ENCODE measurements at regions not wholly inside any gene's neighbourhood (a gene's known extent, or its start where the extent isn't known, plus 50 kb on each side); places are given as distances from the start of the nearest gene placed in this dataset.

DNA sequence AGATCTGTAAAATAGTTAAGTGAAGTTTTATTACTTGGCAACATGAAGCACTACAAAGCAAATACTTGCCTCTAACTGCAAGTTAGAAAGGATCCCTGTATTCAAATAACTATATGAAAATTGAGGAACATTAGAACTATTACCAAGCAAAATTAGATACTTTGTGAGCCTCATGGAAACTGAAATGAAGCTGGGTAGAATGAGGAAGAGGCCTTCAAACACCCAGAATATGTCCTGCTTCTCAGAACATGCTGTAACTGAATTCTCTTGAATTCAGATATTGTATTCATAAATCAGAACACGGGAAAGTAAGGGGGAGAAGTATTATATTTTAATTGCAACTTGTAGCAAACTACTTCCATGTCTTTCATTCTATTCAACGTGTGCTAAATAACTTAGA is 947.9 kb downstream of the PCDH17 start:
- H3K27me3 ChIP-seq = no peaks in the 10 kb centered on the region
- no peak for DNase-seq
- TF ChIP-seq, protein P1, sequence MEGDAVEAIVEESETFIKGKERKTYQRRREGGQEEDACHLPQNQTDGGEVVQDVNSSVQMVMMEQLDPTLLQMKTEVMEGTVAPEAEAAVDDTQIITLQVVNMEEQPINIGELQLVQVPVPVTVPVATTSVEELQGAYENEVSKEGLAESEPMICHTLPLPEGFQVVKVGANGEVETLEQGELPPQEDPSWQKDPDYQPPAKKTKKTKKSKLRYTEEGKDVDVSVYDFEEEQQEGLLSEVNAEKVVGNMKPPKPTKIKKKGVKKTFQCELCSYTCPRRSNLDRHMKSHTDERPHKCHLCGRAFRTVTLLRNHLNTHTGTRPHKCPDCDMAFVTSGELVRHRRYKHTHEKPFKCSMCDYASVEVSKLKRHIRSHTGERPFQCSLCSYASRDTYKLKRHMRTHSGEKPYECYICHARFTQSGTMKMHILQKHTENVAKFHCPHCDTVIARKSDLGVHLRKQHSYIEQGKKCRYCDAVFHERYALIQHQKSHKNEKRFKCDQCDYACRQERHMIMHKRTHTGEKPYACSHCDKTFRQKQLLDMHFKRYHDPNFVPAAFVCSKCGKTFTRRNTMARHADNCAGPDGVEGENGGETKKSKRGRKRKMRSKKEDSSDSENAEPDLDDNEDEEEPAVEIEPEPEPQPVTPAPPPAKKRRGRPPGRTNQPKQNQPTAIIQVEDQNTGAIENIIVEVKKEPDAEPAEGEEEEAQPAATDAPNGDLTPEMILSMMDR (IDR thresholded peaks at IDR 0.05; ENCODE audit: low read depth, low read length) = no peak

GRCh38 chr13:58583966-58584365 is 952.4 kb downstream of the PCDH17 start:
- no peak for DNase-seq
- H3K9me3 ChIP-seq = no peaks in the 10 kb centered on the region
- no peaks in the 10 kb centered on the region for H3K27me3 ChIP-seq
- H3K4me1 ChIP-seq = peaks cover 11% of the 10 kb centered on the region
- no peak overlapping the region for H3K4me3 ChIP-seq (ENCODE audit: low read depth, low read length)
- TF ChIP-seq, protein P1 (IDR thresholded peaks at IDR 0.05; ENCODE audit: low read depth, low read length) = no peak
- no peaks in the 10 kb centered on the region for H3K36me3 ChIP-seq

More for the DNA sequence above, 947.9 kb downstream of the PCDH17 start:
- Histone ChIP-seq H3K4me3 (ENCODE audit: low read depth, low read length) (no peak overlapping the region), H3K36me3 (no peaks in the 10 kb centered on the region), H3K4me1 (peaks cover 5% of the 10 kb centered on the region), H3K9me3 (no peaks in the 10 kb centered on the region)

GRCh38 chr13:58584610-58585009 is 953.1 kb downstream of the PCDH17 start:
- H3K4me3 ChIP-seq (ENCODE audit: low read depth, low read length) = no peak overlapping the region
- no peaks in the 10 kb centered on the region for H3K9me3 ChIP-seq
- no peaks in the 10 kb centered on the region for H3K27me3 ChIP-seq
- DNase-seq = no peak
- peaks cover 11% of the 10 kb centered on the region for H3K4me1 ChIP-seq
- TF ChIP-seq, protein P1 (IDR thresholded peaks at IDR 0.05; ENCODE audit: low read depth, low read length) = no peak
- H3K36me3 ChIP-seq = no peaks in the 10 kb centered on the region

DNA sequence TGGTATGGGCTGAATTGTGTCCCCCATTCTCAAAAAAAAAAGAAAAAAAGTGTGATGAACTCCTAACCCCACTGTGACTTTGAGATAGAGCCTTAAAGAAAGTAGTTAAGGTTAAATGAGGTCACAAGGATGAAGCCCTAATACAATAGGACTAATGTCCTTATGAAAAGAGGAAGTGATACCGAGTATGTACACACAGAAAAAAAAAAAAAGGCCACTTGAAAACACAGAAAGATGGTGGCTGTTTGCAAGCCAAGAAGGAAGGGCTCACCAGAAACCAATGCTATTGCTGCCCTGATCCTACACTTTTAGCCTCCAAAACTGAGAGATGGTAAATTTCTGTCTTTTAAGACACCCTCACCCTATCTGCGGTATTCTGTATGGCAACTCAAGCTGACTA is 955.6 kb downstream of the PCDH17 start:
- no peak for DNase-seq
- Histone ChIP-seq H3K36me3 (no peaks in the 10 kb centered on the region), H3K9me3 (no peaks in the 10 kb centered on the region), H3K4me3 (ENCODE audit: low read depth, low read length) (no peak overlapping the region), H3K27me3 (no peaks in the 10 kb centered on the region), H3K4me1 (peaks cover 11% of the 10 kb centered on the region)
- TF ChIP-seq, protein P1 (IDR thresholded peaks at IDR 0.05; ENCODE audit: low read depth, low read length) = no peak

GRCh38 chr13:58592052-58592451 is 960.5 kb downstream of the PCDH17 start:
- TF ChIP-seq, protein P1 (IDR thresholded peaks at IDR 0.05; ENCODE audit: low read depth, low read length) = no peak
- no peaks in the 10 kb centered on the region for H3K9me3 ChIP-seq
- no peak overlapping the region for H3K4me3 ChIP-seq (ENCODE audit: low read depth, low read length)
- no peaks in the 10 kb centered on the region for H3K27me3 ChIP-seq
- H3K4me1 ChIP-seq = no peaks in the 10 kb centered on the region
- no peak for DNase-seq
- no peaks in the 10 kb centered on the region for H3K36me3 ChIP-seq

DNA sequence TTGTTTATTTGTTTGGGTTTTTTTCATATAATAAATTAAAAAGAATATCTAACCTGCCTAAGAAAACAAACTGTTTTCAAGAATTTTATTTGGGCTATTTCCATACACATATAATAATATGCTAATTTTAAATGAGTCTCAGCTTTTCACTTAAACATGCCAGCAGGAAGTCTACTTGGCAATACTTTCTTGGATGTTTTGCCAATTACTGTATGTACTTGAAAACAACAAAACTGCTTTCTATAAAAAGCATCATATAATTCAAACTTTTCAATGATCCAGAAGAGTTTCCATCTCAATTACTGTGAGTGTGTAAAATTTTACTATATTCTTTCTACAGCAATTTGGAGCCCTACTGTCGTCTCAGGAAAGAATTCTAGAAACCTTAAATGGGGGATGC is 961.2 kb downstream of the PCDH17 start:
- no peak for DNase-seq
- no peaks in the 10 kb centered on the region for H3K27me3 ChIP-seq
- H3K4me1 ChIP-seq = no peaks in the 10 kb centered on the region
- H3K36me3 ChIP-seq = no peaks in the 10 kb centered on the region
- no peak overlapping the region for H3K4me3 ChIP-seq (ENCODE audit: low read depth, low read length)
- no peaks in the 10 kb centered on the region for H3K9me3 ChIP-seq
- TF ChIP-seq, protein P1 (IDR thresholded peaks at IDR 0.05; ENCODE audit: low read depth, low read length) = no peak

Measured in BE2C (cell line).